NCI-H2196 treated with DMSO at 0.1 percent for 48 hours (cell line): ENCODE measurements at regions not wholly inside any gene's neighbourhood (a gene's known extent, or its start where the extent isn't known, plus 50 kb on each side); places are given as distances from the start of the nearest gene placed in this dataset.
"Not testable (repeated sequence)": the region's sequence is repeated elsewhere in the genome, so short reads cannot be mapped to it uniquely, and the experiment has no call there.

Source experiments
- DNase-seq: peaks from one replicate; lab custom pipeline; 2025; ENCODE audit not compliant: unreplicated experiment; lab: John Stamatoyannopoulos, UW

GRCh38 chr2:220717283-220717682, 854.8 kb downstream of the EPHA4 start:
- DNase-seq, result no peak

- no peak for DNase-seq
Observed at GRCh38 chr2:220736778-220737177, 835.3 kb downstream of the EPHA4 start.

GRCh38 chr2:220743203-220743602, 828.9 kb downstream of the EPHA4 start:
- no peak for DNase-seq

GRCh38 chr2:220744861-220745260, 827.2 kb downstream of the EPHA4 start:
- no peak for DNase-seq

- DNase-seq, result no peak
Observed at GRCh38 chr2:220745682-220746081, 826.4 kb downstream of the EPHA4 start.

- no peak for DNase-seq
Observed at GRCh38 chr2:220747736-220748135, 824.4 kb downstream of the EPHA4 start.

- DNase-seq, result no peak
Observed at GRCh38 chr2:220748875-220749479, 823.1 kb downstream of the EPHA4 start.

- no peak for DNase-seq
Observed at GRCh38 chr2:220753486-220753885, 818.6 kb downstream of the EPHA4 start.

- no peak for DNase-seq
Observed at GRCh38 chr2:220756653-220757052, 815.5 kb downstream of the EPHA4 start.

GRCh38 chr2:220758376-220758775, 813.7 kb downstream of the EPHA4 start:
- not testable (repeated sequence) for DNase-seq

- no peak for DNase-seq
Observed at GRCh38 chr2:220764171-220764570, 807.9 kb downstream of the EPHA4 start.

GRCh38 chr2:220767591-220768255, 804.4 kb downstream of the EPHA4 start:
- DNase-seq, result no peak

GRCh38 chr2:220775856-220776488, 796.1 kb downstream of the EPHA4 start:
- no peak for DNase-seq

GRCh38 chr2:220779076-220779475, 793.0 kb downstream of the EPHA4 start:
- DNase-seq, result not testable (repeated sequence)

- DNase-seq, result no peak
Observed at GRCh38 chr2:220779511-220779910, 792.6 kb downstream of the EPHA4 start.

GRCh38 chr2:220779931-220780330, 792.2 kb downstream of the EPHA4 start:
- DNase-seq, result no peak

- no peak for DNase-seq
Observed at GRCh38 chr2:220781622-220782241, 790.4 kb downstream of the EPHA4 start.

GRCh38 chr2:220782609-220783113, 789.4 kb downstream of the EPHA4 start:
- no peak for DNase-seq

- peak; percentile 34 for DNase-seq
Observed at GRCh38 chr2:220783671-220784070, 788.4 kb downstream of the EPHA4 start.

- DNase-seq, result peak; percentile 45
Observed at GRCh38 chr2:220785178-220785577, 786.9 kb downstream of the EPHA4 start.

GRCh38 chr2:220786216-220786615, 785.9 kb downstream of the EPHA4 start:
- no peak for DNase-seq

GRCh38 chr2:220787251-220787650, 784.9 kb downstream of the EPHA4 start:
- no peak for DNase-seq
